GM13976 (cell line): ENCODE measurements at regions not wholly inside any gene's neighbourhood (a gene's known extent, or its start where the extent isn't known, plus 50 kb on each side); places are given as distances from the start of the nearest gene placed in this dataset.

Experiments
- DNase-seq: peaks from one replicate; pipeline ENCODE4 v3.0.0; 2012; ENCODE audit warnings: low spot score
- in situ Hi-C: fragments of 300-500 bp; cut with MboI; formaldehyde crosslinking; loops from one replicate; pipeline ENCODE4 v1.12.0; 2022; ENCODE audit warnings: low sequenced_read_pairs, mixed read lengths, inconsistent platforms; ENCODE audit not compliant: unreplicated experiment
- TF ChIP-seq, protein P1 (sequence below): IDR thresholded peaks from 2 replicates; pipeline ENCODE4 v1.5.1; 2012; ENCODE audit warnings: borderline replicate concordance, mild to moderate bottlenecking; ENCODE audit not compliant: insufficient read depth; ENCODE audit errors: extremely low read depth, missing control alignments, control extremely low read depth

DNA sequence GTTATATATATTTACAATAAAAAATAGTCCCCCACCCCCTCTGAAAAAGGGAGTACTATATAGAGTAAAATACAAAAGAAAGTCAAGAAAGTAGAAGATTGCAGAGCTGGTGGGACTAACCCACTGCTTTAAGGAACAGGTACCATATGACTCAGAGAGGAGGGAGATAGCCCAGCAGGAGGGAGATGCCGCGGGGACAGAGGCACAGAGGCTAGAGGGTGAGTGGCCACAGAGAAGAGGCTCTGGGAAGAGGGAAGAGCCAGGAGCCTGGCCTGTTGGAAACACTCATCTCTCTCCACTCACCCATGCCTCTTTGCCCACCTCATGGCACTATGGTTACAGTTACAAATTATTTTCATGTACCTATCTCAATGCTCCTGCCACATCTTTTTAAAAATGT, 53.6 kb upstream of the LYVE1 start:
- TF ChIP-seq, protein P1, sequence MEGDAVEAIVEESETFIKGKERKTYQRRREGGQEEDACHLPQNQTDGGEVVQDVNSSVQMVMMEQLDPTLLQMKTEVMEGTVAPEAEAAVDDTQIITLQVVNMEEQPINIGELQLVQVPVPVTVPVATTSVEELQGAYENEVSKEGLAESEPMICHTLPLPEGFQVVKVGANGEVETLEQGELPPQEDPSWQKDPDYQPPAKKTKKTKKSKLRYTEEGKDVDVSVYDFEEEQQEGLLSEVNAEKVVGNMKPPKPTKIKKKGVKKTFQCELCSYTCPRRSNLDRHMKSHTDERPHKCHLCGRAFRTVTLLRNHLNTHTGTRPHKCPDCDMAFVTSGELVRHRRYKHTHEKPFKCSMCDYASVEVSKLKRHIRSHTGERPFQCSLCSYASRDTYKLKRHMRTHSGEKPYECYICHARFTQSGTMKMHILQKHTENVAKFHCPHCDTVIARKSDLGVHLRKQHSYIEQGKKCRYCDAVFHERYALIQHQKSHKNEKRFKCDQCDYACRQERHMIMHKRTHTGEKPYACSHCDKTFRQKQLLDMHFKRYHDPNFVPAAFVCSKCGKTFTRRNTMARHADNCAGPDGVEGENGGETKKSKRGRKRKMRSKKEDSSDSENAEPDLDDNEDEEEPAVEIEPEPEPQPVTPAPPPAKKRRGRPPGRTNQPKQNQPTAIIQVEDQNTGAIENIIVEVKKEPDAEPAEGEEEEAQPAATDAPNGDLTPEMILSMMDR: no peak
- DNase-seq: no peak
- in situ Hi-C loops: no loop called here

DNA sequence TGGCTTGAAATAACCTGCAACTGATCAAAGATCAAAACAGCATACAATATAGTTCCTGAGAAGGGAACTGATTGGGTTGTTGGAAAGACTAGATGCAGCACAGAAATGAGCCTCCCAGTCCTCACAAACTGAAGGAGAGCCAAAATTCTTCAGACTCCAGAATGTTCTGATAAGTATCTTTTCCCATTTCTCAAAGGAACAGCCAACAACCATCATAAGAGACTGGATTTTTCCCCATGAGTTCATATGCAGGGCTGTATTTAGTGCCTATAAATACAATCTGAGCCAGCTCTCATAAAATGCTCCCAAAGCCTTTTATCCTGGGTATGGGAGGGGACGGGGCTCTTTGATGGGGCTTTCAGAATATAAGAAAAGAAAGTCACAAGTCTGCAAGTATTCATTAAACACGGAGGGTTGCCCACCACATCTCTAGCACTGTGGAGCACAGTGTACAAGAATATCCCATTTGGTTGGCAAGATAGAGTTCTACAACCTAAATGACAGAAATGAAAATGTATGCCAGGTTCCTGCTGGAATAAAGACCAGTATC, 50.7 kb upstream of the LYVE1 start:
- in situ Hi-C loops: no loop called here
- DNase-seq: no peak
- TF ChIP-seq, protein P1: no peak

DNA sequence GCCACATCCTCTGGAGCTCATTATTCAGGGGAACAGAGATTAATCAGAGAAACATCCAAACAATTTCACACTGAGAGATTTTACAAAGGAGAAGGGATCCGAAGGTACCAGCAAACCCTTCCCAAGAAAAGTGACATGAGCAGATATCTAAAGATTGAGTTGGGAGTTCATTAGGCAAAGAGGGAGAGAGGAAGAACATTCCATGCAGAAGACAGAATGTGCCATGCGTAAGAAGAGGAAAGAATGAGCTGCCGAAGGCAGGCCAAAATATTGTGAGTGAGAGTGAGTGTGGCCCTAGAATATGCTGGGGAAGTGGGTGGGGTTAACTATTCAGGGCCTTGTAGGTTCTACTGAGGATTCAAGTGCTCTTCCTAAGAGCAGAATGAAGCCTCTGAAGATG, 50.0 kb upstream of the LYVE1 start:
- in situ Hi-C loops: no loop called here
- no peak for DNase-seq
- TF ChIP-seq, protein P1: no peak
